RWPE2 (cell line): ENCODE measurements at regions not wholly inside any gene's neighbourhood (a gene's known extent, or its start where the extent isn't known, plus 50 kb on each side); places are given as distances from the start of the nearest gene placed in this dataset.
"Not testable (repeated sequence)": the region's sequence is repeated elsewhere in the genome, so short reads cannot be mapped to it uniquely, and the experiment has no call there.

ENCODE experiments used
- ATAC-seq: fragments of 200-7000 bp; cut with Tn5 transposase; 3 replicates; pipeline ENCODE4 v1.9.1; 2021; ENCODE audit warnings: low read depth
- DNase-seq: peaks from one replicate; pipeline ENCODE4 v3.0.0-alpha.2; 2020; ENCODE audit warnings: low spot score
- H3K27ac ChIP-seq: fragments of 450-650 bp; 2 replicates; pipeline ENCODE4 v1.5.1; 2017; ENCODE audit warnings: mild to moderate bottlenecking; ENCODE audit not compliant: poor library complexity, severe bottlenecking
- H3K27me3 ChIP-seq: fragments of 250-450 bp; sonication (Bioruptor Pico); 2 replicates; pipeline ENCODE4 v1.5.1; 2021; ENCODE audit warnings: mild to moderate bottlenecking, moderate library complexity; ENCODE audit not compliant: insufficient read depth, poor library complexity, severe bottlenecking
- H3K36me3 ChIP-seq: fragments of 250-450 bp; sonication (Bioruptor Pico); 2 replicates; pipeline ENCODE4 v1.5.1; 2020; ENCODE audit warnings: low read depth, mild to moderate bottlenecking, moderate library complexity
- H3K4me1 ChIP-seq: fragments of 250-450 bp; sonication (Bioruptor Pico); 2 replicates; pipeline ENCODE4 v1.5.1; 2021; ENCODE audit warnings: mild to moderate bottlenecking, moderate library complexity; ENCODE audit not compliant: insufficient read depth, poor library complexity, severe bottlenecking
- H3K4me3 ChIP-seq: fragments of 250-450 bp; sonication (Bioruptor Pico); 2 replicates; pipeline ENCODE4 v1.5.1; 2021; ENCODE audit warnings: mild to moderate bottlenecking, moderate library complexity; ENCODE audit not compliant: severe bottlenecking
- H3K9me3 ChIP-seq: fragments of 250-450 bp; sonication (Bioruptor Pico); 2 replicates; pipeline ENCODE4 v1.5.1; 2021; ENCODE audit warnings: mild to moderate bottlenecking, moderate library complexity; ENCODE audit not compliant: severe bottlenecking
- CTCF ChIP-seq: fragments of 450-650 bp; IDR thresholded peaks from one replicate; pipeline ENCODE4 v1.5.1; 2017; ENCODE audit warnings: mild to moderate bottlenecking, moderate library complexity; ENCODE audit not compliant: poor library complexity, severe bottlenecking

DNA sequence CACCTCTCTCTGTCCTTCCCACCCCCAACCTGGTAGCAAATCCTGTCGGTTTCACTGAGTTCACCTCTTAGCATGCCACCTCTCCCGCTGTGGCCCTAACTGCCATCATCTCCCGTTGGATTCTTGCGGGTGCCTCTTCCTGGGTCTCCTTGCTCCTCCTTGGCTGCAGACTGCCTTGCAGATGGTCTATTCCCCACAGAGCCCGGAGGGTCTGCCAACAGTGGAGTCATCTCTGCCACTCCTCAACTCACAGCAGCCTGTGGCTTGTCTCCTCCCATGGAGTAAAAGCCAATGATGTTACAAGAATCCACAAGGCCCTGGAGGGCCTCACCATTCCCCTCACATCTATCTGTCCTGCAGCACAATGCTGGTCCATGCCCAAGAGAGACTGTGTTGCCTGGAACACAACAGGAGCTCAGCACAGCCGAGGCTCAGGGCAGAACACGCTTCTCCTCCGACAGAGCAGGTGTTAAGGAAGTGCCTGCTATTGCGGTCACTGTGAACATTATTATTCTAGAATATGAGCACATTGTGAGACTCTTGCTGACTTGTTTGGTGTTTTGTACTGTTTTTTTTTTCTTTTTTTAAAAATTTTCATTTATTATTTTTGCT, 241.8 kb upstream of the SULF2 start:
- no peak overlapping the region for H3K27ac ChIP-seq
- H3K4me1 ChIP-seq, result peaks cover 20% of the 10 kb centered on the region
- no peak for TF ChIP-seq CTCF
- ATAC-seq (no peak), DNase-seq (no peak)
- no peaks in the 10 kb centered on the region for H3K9me3 ChIP-seq
- H3K4me3 ChIP-seq, result no peak overlapping the region
- no peaks in the 10 kb centered on the region for H3K27me3 ChIP-seq
- no peaks in the 10 kb centered on the region for H3K36me3 ChIP-seq

- peak overlapping the region; percentile 76 for H3K27ac ChIP-seq
- H3K27me3 ChIP-seq, result no peaks in the 10 kb centered on the region
- no peak for DNase-seq
- H3K4me3 ChIP-seq, result peak overlapping the region; percentile 16
- no peak for TF ChIP-seq CTCF
- no peaks in the 10 kb centered on the region for H3K9me3 ChIP-seq
- peak; percentile 76 for ATAC-seq
- no peaks in the 10 kb centered on the region for H3K36me3 ChIP-seq
- H3K4me1 ChIP-seq, result peaks cover 13% of the 10 kb centered on the region
These were observed 240.4 kb upstream of the SULF2 start for GRCh38 chr20:48025661-48026060.

GRCh38 chr20:48025051-48025515, 239.8 kb upstream of the SULF2 start:
- Histone ChIP-seq H3K4me1 (peaks cover 13% of the 10 kb centered on the region), H3K27me3 (no peaks in the 10 kb centered on the region), H3K9me3 (no peaks in the 10 kb centered on the region), H3K27ac (peak overlapping the region; percentile 76), H3K4me3 (peak overlapping the region; percentile 16), H3K36me3 (no peaks in the 10 kb centered on the region)
- DNase-seq (peak; percentile 92), ATAC-seq (peak; percentile 96)
- TF ChIP-seq CTCF, result no peak

GRCh38 chr20:48024539-48024938, 239.3 kb upstream of the SULF2 start:
- Histone ChIP-seq H3K9me3 (no peaks in the 10 kb centered on the region), H3K27ac (peak overlapping the region; percentile 76), H3K27me3 (no peaks in the 10 kb centered on the region), H3K4me1 (peaks cover 13% of the 10 kb centered on the region), H3K4me3 (no peak overlapping the region), H3K36me3 (no peaks in the 10 kb centered on the region)
- DNase-seq (no peak), ATAC-seq (no peak; the same call in 2 of the 3 replicates)
- peak; percentile 46 for TF ChIP-seq CTCF

DNA sequence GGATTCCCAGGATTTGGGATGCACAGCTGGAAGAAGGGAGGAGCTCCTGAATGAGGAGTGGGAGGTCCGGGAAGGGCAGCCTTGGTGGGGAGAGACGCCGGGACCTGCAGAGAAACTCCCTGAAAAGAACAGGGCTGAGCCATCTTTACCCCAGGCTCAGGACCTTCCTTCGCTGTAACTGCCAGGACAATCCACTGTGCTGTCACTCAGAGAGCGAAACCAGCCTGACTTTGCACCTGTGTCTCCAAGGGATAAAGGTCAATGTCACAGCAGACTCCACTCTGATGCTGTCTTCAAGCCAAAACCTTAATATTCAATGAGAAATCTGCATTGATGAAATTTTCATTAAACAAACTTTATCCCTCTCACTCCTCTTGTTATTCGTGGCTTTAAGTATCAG, 235.4 kb upstream of the SULF2 start:
- not testable (repeated sequence) for DNase-seq, ATAC-seq, H3K27me3 ChIP-seq

More for the DNA sequence above, 235.4 kb upstream of the SULF2 start:
- H3K4me3 ChIP-seq, H3K9me3 ChIP-seq, H3K36me3 ChIP-seq, H3K4me1 ChIP-seq, H3K27ac ChIP-seq: not testable (repeated sequence)
